ENCODE measurements at regions not wholly inside any gene's neighbourhood (a gene's known extent, or its start where the extent isn't known, plus 50 kb on each side); places are given as distances from the start of the nearest gene placed in this dataset.

GRCh38 chr10:130430852-130431704, 294.9 kb downstream of the GLRX3 start:
- DNase-seq (ENCODE audit: low spot score) (no peak), ATAC-seq (no peak)
- no peaks in the 10 kb centered on the region for H3K9me2 ChIP-seq (ENCODE audit: insufficient read depth)
- no peaks in the 10 kb centered on the region for H3F3A ChIP-seq (replicated peaks; ENCODE audit: low read depth)
- H3K79me2 ChIP-seq (replicated peaks; ENCODE audit: insufficient read depth), result no peaks in the 10 kb centered on the region
- H3K27ac Mint-ChIP-seq, result no peak overlapping the region
- no peak overlapping the region for H3K4me3 Mint-ChIP-seq
- no peak overlapping the region for H3K4me2 ChIP-seq
- no peaks in the 10 kb centered on the region for H3K4me1 Mint-ChIP-seq
- H3K27ac ChIP-seq (ENCODE audit: low read depth), result no peak overlapping the region
- H3K27me3 ChIP-seq (ENCODE audit: insufficient read depth), result no peaks in the 10 kb centered on the region
- no peaks in the 10 kb centered on the region; the same call in 1 of the 2 replicates for H3K36me3 ChIP-seq (ENCODE audit: insufficient read depth)
- no peak overlapping the region for H3K4me3 ChIP-seq
- H3K36me3 Mint-ChIP-seq (ENCODE audit: low read depth), result peaks cover 63% of the 10 kb centered on the region
- no peaks in the 10 kb centered on the region for H3K4me1 ChIP-seq (ENCODE audit: insufficient read depth)
- peaks cover 17% of the 10 kb centered on the region for H3K27me3 Mint-ChIP-seq (ENCODE audit: insufficient read depth, low read depth, poor library complexity)
- peaks cover 99% of the 10 kb centered on the region for H3K9me3 Mint-ChIP-seq
- no peaks in the 10 kb centered on the region for H4K20me1 ChIP-seq (replicated peaks; ENCODE audit: insufficient read depth)
- no peak overlapping the region for H2AFZ ChIP-seq
- TF ChIP-seq ZNF331 (CRISPR knock-in tag; IDR thresholded peaks at IDR 0.05; ENCODE audit: low read depth) (no peak), ZNF462 (CRISPR knock-in tag; IDR thresholded peaks at IDR 0.05) (no peak), NANOG (IDR thresholded peaks at IDR 0.05; ENCODE audit: borderline replicate concordance) (no peak), CREB1 (CRISPR knock-in tag; IDR thresholded peaks at IDR 0.05; ENCODE audit: low read depth) (no peak), ETS1 (IDR thresholded peaks at IDR 0.05) (no peak), EZH2 (IDR thresholded peaks at IDR 0.05; ENCODE audit: low read depth, unreplicated experiment) (no peak), ZNF114 (CRISPR knock-in tag; IDR thresholded peaks at IDR 0.05) (no peak), EZH2phosphoT487 (IDR thresholded peaks at IDR 0.05; ENCODE audit: unreplicated experiment) (no peak), POLR2AphosphoS5 (IDR thresholded peaks at IDR 0.05; ENCODE audit: low read depth) (no peak), STAT1 (IDR thresholded peaks at IDR 0.05; ENCODE audit: unreplicated experiment) (no peak), REST (IDR thresholded peaks at IDR 0.05; ENCODE audit: unreplicated experiment) (no peak), JUNB (IDR thresholded peaks at IDR 0.05; ENCODE audit: unreplicated experiment) (no peak), CTCF (conservative IDR thresholded peaks at IDR 0.05; ENCODE audit: low read depth in 2 of 2) (no peak)

All from GM23338 (cell line).